Loucy (cell line): ENCODE measurements at regions not wholly inside any gene's neighbourhood (a gene's known extent, or its start where the extent isn't known, plus 50 kb on each side); places are given as distances from the start of the nearest gene placed in this dataset.

Experiments
- CTCF ChIP-seq: fragments of 200-600 bp; sonication (generic); conservative IDR thresholded peaks from 2 replicates; pipeline ENCODE4 v1.5.1; 2014; ENCODE audit warnings: mild to moderate bottlenecking, antibody characterized with exemption, low read length
- EZH2phosphoT487 ChIP-seq: fragments of 200-600 bp; IDR thresholded peaks from 2 replicates; pipeline ENCODE4 v1.6.1; 2018; ENCODE audit warnings: antibody characterized with exemption, mild to moderate bottlenecking, moderate library complexity, borderline replicate concordance

GRCh38 chr3:64276131-64276530 is 50.9 kb upstream of the PRICKLE2 start:
- TF ChIP-seq CTCF (no peak), EZH2phosphoT487 (no peak)
